ENCODE measurements at regions not wholly inside any gene's neighbourhood (a gene's known extent, or its start where the extent isn't known, plus 50 kb on each side); places are given as distances from the start of the nearest gene placed in this dataset.

DNA sequence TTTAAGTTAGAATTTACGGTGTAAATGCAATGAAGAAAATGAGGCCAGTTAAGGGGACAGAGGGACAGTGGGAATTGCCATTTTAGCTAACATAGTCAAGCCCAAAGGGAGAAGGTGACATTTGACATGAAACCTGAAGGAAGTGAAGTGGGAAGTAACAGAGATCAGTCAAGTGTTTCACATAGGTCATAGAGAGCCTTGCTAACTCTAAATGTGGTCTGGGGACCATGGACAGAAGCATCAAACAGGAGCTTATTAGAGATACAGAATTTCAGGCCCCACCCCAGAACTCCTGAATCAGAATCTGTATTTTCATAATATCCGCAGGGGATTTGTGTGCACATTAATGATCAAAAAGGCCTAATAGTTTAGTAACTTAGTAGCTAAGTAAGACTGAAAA is 393.7 kb downstream of the FRK start:
- no peak for DNase-seq
- TF ChIP-seq CTCF (IDR thresholded peaks at IDR 0.05) = no peak
- Histone ChIP-seq H3K9me3 (no peaks in the 10 kb centered on the region), H3K4me1 (no peaks in the 10 kb centered on the region), H3K4me3 (no peak overlapping the region), H3K36me3 (no peaks in the 10 kb centered on the region), H3K27ac (no peak overlapping the region), H3K27me3 (no peaks in the 10 kb centered on the region)
- intact Hi-C loops (cut with DNase I; ENCODE audit: low total_unique reads) = no loop called here

GRCh38 chr6:115665310-115665709 is 395.4 kb downstream of the FRK start:
- no peak for TF ChIP-seq CTCF (IDR thresholded peaks at IDR 0.05)
- DNase-seq = no peak
- Histone ChIP-seq H3K36me3 (no peaks in the 10 kb centered on the region), H3K9me3 (no peaks in the 10 kb centered on the region), H3K4me3 (no peak overlapping the region), H3K27ac (no peak overlapping the region), H3K4me1 (no peaks in the 10 kb centered on the region), H3K27me3 (no peaks in the 10 kb centered on the region)
- intact Hi-C loops (cut with DNase I; ENCODE audit: low total_unique reads) = no loop called here

GRCh38 chr6:115663681-115664080 is 397.0 kb downstream of the FRK start:
- Histone ChIP-seq H3K4me1 (no peaks in the 10 kb centered on the region), H3K4me3 (no peak overlapping the region), H3K27ac (no peak overlapping the region), H3K36me3 (no peaks in the 10 kb centered on the region), H3K27me3 (no peaks in the 10 kb centered on the region), H3K9me3 (no peaks in the 10 kb centered on the region)
- intact Hi-C loops (cut with DNase I; ENCODE audit: low total_unique reads) = no loop called here
- no peak for DNase-seq
- no peak for TF ChIP-seq CTCF (IDR thresholded peaks at IDR 0.05)

GRCh38 chr6:115643762-115644161 is 416.9 kb downstream of the FRK start:
- TF ChIP-seq CTCF (IDR thresholded peaks at IDR 0.05) = no peak
- no peaks in the 10 kb centered on the region for H3K27me3 ChIP-seq
- no peak overlapping the region for H3K27ac ChIP-seq
- H3K36me3 ChIP-seq = no peaks in the 10 kb centered on the region
- H3K9me3 ChIP-seq = no peaks in the 10 kb centered on the region
- no peaks in the 10 kb centered on the region for H3K4me1 ChIP-seq
- DNase-seq = no peak
- intact Hi-C loops (cut with DNase I; ENCODE audit: low total_unique reads) = no loop called here
- H3K4me3 ChIP-seq = no peak overlapping the region

GRCh38 chr6:115634887-115635286 is 425.8 kb downstream of the FRK start:
- H3K4me3 ChIP-seq = no peak overlapping the region
- no peaks in the 10 kb centered on the region for H3K27me3 ChIP-seq
- DNase-seq = no peak
- H3K4me1 ChIP-seq = no peaks in the 10 kb centered on the region
- no peak overlapping the region for H3K27ac ChIP-seq
- no peak for TF ChIP-seq CTCF (IDR thresholded peaks at IDR 0.05)
- intact Hi-C loops (cut with DNase I; ENCODE audit: low total_unique reads) = no loop called here
- no peaks in the 10 kb centered on the region for H3K36me3 ChIP-seq
- H3K9me3 ChIP-seq = no peaks in the 10 kb centered on the region

- H3K36me3 ChIP-seq = no peaks in the 10 kb centered on the region
- DNase-seq = no peak
- H3K9me3 ChIP-seq = no peaks in the 10 kb centered on the region
- H3K4me1 ChIP-seq = no peaks in the 10 kb centered on the region
- H3K4me3 ChIP-seq = no peak overlapping the region
- H3K27ac ChIP-seq = no peak overlapping the region
- H3K27me3 ChIP-seq = no peaks in the 10 kb centered on the region
- intact Hi-C loops (cut with DNase I; ENCODE audit: low total_unique reads) = no loop called here
- TF ChIP-seq CTCF (IDR thresholded peaks at IDR 0.05) = no peak
Measured at GRCh38 chr6:115634131-115634530, 426.6 kb downstream of the FRK start.
